HepG2 (cell line): ENCODE measurements at regions not wholly inside any gene's neighbourhood (a gene's known extent, or its start where the extent isn't known, plus 50 kb on each side); places are given as distances from the start of the nearest gene placed in this dataset.

Experiments
- EP300 ChIP-seq, 3 experiments: sonication (generic) in 1 of 3; formaldehyde crosslinking in 1 of 3; IDR thresholded peaks; 2 replicates each; pipeline versions ENCODE4 v1.5.1 to v1.6.1; 2011 to 2020; ENCODE audit warnings: low read depth in 2 of 3, low read length in 2 of 3, borderline replicate concordance in 1 of 3, improper control_type of control experiment in 1 of 3, mild to moderate bottlenecking in 1 of 3, missing genetic modification reagents in 1 of 3, moderate library complexity in 1 of 3
- GTF2F1 ChIP-seq: fragments of 150-350 bp; IDR thresholded peaks from 2 replicates; pipeline ENCODE4 v1.6.1; 2014; ENCODE audit warnings: low read length
- KDM3A ChIP-seq: IDR thresholded peaks from 2 replicates; pipeline ENCODE4 v1.6.1; 2018; ENCODE audit warnings: low read depth, missing compliant biosample characterization
- PHF20 ChIP-seq: sonication (generic); formaldehyde crosslinking; IDR thresholded peaks from 2 replicates; pipeline ENCODE4 v1.5.0; 2020; ENCODE audit warnings: mild to moderate bottlenecking, missing genetic modification reagents
- WIZ ChIP-seq: sonication (generic); formaldehyde crosslinking; IDR thresholded peaks from 2 replicates; pipeline ENCODE4 v1.5.1; 2020; ENCODE audit warnings: mild to moderate bottlenecking, missing genetic modification reagents
- ZNF121 ChIP-seq: sonication (generic); formaldehyde crosslinking; IDR thresholded peaks from 2 replicates; pipeline ENCODE4 v1.5.0; 2020; ENCODE audit warnings: mild to moderate bottlenecking, missing genetic modification reagents
- ZNF337 ChIP-seq: sonication (generic); formaldehyde crosslinking; IDR thresholded peaks from 2 replicates; pipeline ENCODE4 v1.5.1; 2020; ENCODE audit warnings: missing genetic modification reagents, low read depth, mild to moderate bottlenecking, borderline replicate concordance
- ZNF672 ChIP-seq: sonication (generic); formaldehyde crosslinking; IDR thresholded peaks from 2 replicates; pipeline ENCODE4 v1.8.1; 2022; ENCODE audit warnings: missing genetic modification reagents
- TF ChIP-seq, protein P1 (sequence below): sonication (generic); formaldehyde crosslinking; IDR thresholded peaks from 2 replicates; pipeline ENCODE4 v1.4.0; 2020; ENCODE audit warnings: missing genetic modification reagents, borderline replicate concordance
- TF ChIP-seq, protein P2 (sequence below): sonication (generic); formaldehyde crosslinking; IDR thresholded peaks from 2 replicates; pipeline ENCODE4 v1.4.0; 2020; ENCODE audit warnings: mild to moderate bottlenecking, missing genetic modification reagents
- TF ChIP-seq, protein P3 (sequence below): sonication (generic); formaldehyde crosslinking; IDR thresholded peaks from 2 replicates; pipeline ENCODE4 v1.8.0; 2022; ENCODE audit warnings: mild to moderate bottlenecking, missing genetic modification reagents, borderline replicate concordance
- TF ChIP-seq, protein P4 (sequence below): sonication (generic); formaldehyde crosslinking; IDR thresholded peaks from 2 replicates; pipeline ENCODE4 v1.8.1; 2023; ENCODE audit warnings: missing genetic modification reagents, mild to moderate bottlenecking, borderline replicate concordance
- TF ChIP-seq, protein P5 (sequence below): sonication (generic); formaldehyde crosslinking; IDR thresholded peaks from 2 replicates; pipeline ENCODE4 v1.4.0; 2020; ENCODE audit warnings: missing genetic modification reagents
- TF ChIP-seq, protein P6 (sequence below): sonication (generic); formaldehyde crosslinking; IDR thresholded peaks from 2 replicates; pipeline ENCODE4 v1.4.0; 2020; ENCODE audit warnings: missing genetic modification reagents, borderline replicate concordance

DNA sequence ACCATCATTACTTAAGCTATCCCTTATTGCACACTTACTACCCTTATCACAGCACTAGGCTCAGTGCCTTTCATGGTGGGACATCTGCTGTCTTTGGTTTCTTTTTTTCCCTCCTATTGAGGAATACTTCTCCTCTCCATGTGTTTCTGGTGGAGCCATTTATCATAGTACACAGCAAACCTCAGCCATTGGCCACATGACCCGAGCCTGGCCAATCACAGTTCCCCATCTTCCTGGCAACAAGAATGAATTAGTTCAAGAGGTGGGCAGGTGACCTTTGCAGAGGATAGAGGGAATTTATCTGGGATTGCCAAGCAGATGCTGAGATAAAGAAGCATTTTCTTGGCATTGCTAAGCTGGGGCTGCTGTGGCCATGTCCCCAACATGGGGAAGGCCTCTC is 101.1 kb upstream of the ZNF618 start (continued):
- TF ChIP-seq, protein P1, sequence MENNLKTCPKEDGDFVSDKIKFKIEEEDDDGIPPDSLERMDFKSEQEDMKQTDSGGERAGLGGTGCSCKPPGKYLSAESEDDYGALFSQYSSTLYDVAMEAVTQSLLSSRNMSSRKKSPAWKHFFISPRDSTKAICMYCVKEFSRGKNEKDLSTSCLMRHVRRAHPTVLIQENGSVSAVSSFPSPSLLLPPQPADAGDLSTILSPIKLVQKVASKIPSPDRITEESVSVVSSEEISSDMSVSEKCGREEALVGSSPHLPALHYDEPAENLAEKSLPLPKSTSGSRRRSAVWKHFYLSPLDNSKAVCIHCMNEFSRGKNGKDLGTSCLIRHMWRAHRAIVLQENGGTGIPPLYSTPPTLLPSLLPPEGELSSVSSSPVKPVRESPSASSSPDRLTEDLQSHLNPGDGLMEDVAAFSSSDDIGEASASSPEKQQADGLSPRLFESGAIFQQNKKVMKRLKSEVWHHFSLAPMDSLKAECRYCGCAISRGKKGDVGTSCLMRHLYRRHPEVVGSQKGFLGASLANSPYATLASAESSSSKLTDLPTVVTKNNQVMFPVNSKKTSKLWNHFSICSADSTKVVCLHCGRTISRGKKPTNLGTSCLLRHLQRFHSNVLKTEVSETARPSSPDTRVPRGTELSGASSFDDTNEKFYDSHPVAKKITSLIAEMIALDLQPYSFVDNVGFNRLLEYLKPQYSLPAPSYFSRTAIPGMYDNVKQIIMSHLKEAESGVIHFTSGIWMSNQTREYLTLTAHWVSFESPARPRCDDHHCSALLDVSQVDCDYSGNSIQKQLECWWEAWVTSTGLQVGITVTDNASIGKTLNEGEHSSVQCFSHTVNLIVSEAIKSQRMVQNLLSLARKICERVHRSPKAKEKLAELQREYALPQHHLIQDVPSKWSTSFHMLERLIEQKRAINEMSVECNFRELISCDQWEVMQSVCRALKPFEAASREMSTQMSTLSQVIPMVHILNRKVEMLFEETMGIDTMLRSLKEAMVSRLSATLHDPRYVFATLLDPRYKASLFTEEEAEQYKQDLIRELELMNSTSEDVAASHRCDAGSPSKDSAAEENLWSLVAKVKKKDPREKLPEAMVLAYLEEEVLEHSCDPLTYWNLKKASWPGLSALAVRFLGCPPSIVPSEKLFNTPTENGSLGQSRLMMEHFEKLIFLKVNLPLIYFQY (CRISPR knock-in tag): no peak
- TF ChIP-seq KDM3A (CRISPR knock-in tag) (no peak), GTF2F1 (no peak), EP300 (IDR thresholded peaks at IDR 0.05; ENCODE audit: low read depth in 2 of 2, low read length in 2 of 2) (no peak), EP300 (CRISPR knock-in tag; IDR thresholded peaks at IDR 0.05; ENCODE audit: borderline replicate concordance) (no peak), WIZ (no peak), ZNF337 (CRISPR knock-in tag) (no peak), PHF20 (CRISPR knock-in tag) (no peak), ZNF672 (CRISPR knock-in tag) (no peak), ZNF121 (CRISPR knock-in tag) (no peak)
- TF ChIP-seq, protein P2, sequence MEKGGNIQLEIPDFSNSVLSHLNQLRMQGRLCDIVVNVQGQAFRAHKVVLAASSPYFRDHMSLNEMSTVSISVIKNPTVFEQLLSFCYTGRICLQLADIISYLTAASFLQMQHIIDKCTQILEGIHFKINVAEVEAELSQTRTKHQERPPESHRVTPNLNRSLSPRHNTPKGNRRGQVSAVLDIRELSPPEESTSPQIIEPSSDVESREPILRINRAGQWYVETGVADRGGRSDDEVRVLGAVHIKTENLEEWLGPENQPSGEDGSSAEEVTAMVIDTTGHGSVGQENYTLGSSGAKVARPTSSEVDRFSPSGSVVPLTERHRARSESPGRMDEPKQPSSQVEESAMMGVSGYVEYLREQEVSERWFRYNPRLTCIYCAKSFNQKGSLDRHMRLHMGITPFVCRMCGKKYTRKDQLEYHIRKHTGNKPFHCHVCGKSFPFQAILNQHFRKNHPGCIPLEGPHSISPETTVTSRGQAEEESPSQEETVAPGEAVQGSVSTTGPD (CRISPR knock-in tag): no peak
- TF ChIP-seq, protein P3, sequence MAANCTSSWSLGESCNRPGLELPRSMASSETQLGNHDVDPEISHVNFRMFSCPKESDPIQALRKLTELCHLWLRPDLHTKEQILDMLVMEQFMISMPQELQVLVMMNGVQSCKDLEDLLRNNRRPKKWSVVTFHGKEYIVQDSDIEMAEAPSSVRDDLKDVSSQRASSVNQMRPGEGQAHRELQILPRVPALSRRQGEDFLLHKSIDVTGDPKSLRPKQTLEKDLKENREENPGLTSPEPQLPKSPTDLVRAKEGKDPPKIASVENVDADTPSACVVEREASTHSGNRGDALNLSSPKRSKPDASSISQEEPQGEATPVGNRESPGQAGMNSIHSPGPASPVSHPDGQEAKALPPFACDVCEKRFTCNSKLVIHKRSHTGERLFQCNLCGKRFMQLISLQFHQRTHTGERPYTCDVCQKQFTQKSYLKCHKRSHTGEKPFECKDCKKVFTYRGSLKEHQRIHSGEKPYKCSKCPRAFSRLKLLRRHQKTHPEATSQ (CRISPR knock-in tag): no peak
- TF ChIP-seq, protein P4, sequence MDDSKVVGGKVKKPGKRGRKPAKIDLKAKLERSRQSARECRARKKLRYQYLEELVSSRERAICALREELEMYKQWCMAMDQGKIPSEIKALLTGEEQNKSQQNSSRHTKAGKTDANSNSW: no peak
- TF ChIP-seq, protein P5, sequence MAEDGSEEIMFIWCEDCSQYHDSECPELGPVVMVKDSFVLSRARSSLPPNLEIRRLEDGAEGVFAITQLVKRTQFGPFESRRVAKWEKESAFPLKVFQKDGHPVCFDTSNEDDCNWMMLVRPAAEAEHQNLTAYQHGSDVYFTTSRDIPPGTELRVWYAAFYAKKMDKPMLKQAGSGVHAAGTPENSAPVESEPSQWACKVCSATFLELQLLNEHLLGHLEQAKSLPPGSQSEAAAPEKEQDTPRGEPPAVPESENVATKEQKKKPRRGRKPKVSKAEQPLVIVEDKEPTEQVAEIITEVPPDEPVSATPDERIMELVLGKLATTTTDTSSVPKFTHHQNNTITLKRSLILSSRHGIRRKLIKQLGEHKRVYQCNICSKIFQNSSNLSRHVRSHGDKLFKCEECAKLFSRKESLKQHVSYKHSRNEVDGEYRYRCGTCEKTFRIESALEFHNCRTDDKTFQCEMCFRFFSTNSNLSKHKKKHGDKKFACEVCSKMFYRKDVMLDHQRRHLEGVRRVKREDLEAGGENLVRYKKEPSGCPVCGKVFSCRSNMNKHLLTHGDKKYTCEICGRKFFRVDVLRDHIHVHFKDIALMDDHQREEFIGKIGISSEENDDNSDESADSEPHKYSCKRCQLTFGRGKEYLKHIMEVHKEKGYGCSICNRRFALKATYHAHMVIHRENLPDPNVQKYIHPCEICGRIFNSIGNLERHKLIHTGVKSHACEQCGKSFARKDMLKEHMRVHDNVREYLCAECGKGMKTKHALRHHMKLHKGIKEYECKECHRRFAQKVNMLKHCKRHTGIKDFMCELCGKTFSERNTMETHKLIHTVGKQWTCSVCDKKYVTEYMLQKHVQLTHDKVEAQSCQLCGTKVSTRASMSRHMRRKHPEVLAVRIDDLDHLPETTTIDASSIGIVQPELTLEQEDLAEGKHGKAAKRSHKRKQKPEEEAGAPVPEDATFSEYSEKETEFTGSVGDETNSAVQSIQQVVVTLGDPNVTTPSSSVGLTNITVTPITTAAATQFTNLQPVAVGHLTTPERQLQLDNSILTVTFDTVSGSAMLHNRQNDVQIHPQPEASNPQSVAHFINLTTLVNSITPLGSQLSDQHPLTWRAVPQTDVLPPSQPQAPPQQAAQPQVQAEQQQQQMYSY (CRISPR knock-in tag): no peak
- TF ChIP-seq, protein P6, sequence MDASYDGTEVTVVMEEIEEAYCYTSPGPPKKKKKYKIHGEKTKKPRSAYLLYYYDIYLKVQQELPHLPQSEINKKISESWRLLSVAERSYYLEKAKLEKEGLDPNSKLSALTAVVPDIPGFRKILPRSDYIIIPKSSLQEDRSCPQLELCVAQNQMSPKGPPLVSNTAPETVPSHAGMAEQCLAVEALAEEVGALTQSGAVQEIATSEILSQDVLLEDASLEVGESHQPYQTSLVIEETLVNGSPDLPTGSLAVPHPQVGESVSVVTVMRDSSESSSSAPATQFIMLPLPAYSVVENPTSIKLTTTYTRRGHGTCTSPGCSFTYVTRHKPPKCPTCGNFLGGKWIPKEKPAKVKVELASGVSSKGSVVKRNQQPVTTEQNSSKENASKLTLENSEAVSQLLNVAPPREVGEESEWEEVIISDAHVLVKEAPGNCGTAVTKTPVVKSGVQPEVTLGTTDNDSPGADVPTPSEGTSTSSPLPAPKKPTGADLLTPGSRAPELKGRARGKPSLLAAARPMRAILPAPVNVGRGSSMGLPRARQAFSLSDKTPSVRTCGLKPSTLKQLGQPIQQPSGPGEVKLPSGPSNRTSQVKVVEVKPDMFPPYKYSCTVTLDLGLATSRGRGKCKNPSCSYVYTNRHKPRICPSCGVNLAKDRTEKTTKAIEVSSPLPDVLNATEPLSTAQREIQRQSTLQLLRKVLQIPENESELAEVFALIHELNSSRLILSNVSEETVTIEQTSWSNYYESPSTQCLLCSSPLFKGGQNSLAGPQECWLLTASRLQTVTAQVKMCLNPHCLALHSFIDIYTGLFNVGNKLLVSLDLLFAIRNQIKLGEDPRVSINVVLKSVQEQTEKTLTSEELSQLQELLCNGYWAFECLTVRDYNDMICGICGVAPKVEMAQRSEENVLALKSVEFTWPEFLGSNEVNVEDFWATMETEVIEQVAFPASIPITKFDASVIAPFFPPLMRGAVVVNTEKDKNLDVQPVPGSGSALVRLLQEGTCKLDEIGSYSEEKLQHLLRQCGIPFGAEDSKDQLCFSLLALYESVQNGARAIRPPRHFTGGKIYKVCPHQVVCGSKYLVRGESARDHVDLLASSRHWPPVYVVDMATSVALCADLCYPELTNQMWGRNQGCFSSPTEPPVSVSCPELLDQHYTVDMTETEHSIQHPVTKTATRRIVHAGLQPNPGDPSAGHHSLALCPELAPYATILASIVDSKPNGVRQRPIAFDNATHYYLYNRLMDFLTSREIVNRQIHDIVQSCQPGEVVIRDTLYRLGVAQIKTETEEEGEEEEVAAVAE (CRISPR knock-in tag): no peak
